Fibroblast of skin of back (primary cell): ENCODE measurements at regions not wholly inside any gene's neighbourhood (a gene's known extent, or its start where the extent isn't known, plus 50 kb on each side); places are given as distances from the start of the nearest gene placed in this dataset.
"Not testable (repeated sequence)": the region's sequence is repeated elsewhere in the genome, so short reads cannot be mapped to it uniquely, and the experiment has no call there.

Experiments used
- DNase-seq: peaks from one replicate; pipeline ENCODE4 v3.0.0-alpha.2; 2013

GRCh38 chr19:40940771-40941170 lies 50.3 kb upstream of the CYP2B6 start:
- DNase-seq, result not testable (repeated sequence)

GRCh38 chr19:40938007-40938406 lies 53.1 kb upstream of the CYP2B6 start:
- not testable (repeated sequence) for DNase-seq

- no peak for DNase-seq
Measured at GRCh38 chr19:40936755-40937154, 54.3 kb upstream of the CYP2B6 start.

GRCh38 chr19:40933025-40933424 lies 51.0 kb upstream of the CYP2A7 start:
- peak; percentile 5 for DNase-seq

- no peak for DNase-seq
Measured at GRCh38 chr19:40932008-40932959, 50.3 kb upstream of the CYP2A7 start.
